Muscle of leg (tissue), 3 donors: ENCODE measurements at regions not wholly inside any gene's neighbourhood (a gene's known extent, or its start where the extent isn't known, plus 50 kb on each side); places are given as distances from the start of the nearest gene placed in this dataset.

Experiments used
- DNase-seq: peaks from one replicate; pipeline ENCODE4 v3.0.0; 2013
- H3K27ac ChIP-seq: one replicate; pipeline ENCODE4 v1.5.1; 2013; ENCODE audit warnings: mild to moderate bottlenecking, low read length, control low read depth
- H3K27me3 ChIP-seq: one replicate; pipeline ENCODE4 v1.6.1; 2013; ENCODE audit warnings: low read length; ENCODE audit not compliant: control insufficient read depth, insufficient read depth
- H3K36me3 ChIP-seq: one replicate; pipeline ENCODE4 v1.6.1; 2013; ENCODE audit warnings: low read length; ENCODE audit not compliant: control insufficient read depth, insufficient read depth
- H3K4me1 ChIP-seq: one replicate; pipeline ENCODE4 v1.6.1; 2013; ENCODE audit warnings: low read length; ENCODE audit not compliant: control insufficient read depth, insufficient read depth
- H3K4me3 ChIP-seq: one replicate; pipeline ENCODE4 v1.5.1; 2013; ENCODE audit warnings: low read length, control low read depth
- H3K9me3 ChIP-seq: replicated peaks from 2 replicates; pipeline ENCODE4 v1.6.1; 2013; ENCODE audit warnings: low read depth, low read length; ENCODE audit not compliant: control insufficient read depth
- WGBS: methylation state at CpG from one replicate; pipeline ENCODE4 v1.1.5; 2013; ENCODE audit warnings: missing lambda C conversion rate; ENCODE audit not compliant: insufficient coverage; 5-methylcytosine and 5-hydroxymethylcytosine counted together

- Histone ChIP-seq H3K4me3 (no peak overlapping the region), H3K9me3 (no peaks in the 10 kb centered on the region), H3K27ac (no peak overlapping the region), H3K36me3 (no peaks in the 10 kb centered on the region), H3K4me1 (peaks cover 15% of the 10 kb centered on the region), H3K27me3 (no peaks in the 10 kb centered on the region)
- no peak for DNase-seq
- WGBS = no CpG with 5 or more reads among the region's 1 CpG
Measured at GRCh38 chr5:68430279-68430678, 214.7 kb downstream of the PIK3R1 start.

GRCh38 chr5:68431186-68431585 lies 215.6 kb downstream of the PIK3R1 start:
- no CpG with 5 or more reads among the region's 1 CpG for WGBS
- Histone ChIP-seq H3K4me3 (no peak overlapping the region), H3K27ac (no peak overlapping the region), H3K36me3 (no peaks in the 10 kb centered on the region), H3K4me1 (peaks cover 17% of the 10 kb centered on the region), H3K27me3 (no peaks in the 10 kb centered on the region), H3K9me3 (no peaks in the 10 kb centered on the region)
- no peak for DNase-seq

- Histone ChIP-seq H3K36me3 (no peaks in the 10 kb centered on the region), H3K27ac (no peak overlapping the region), H3K4me3 (no peak overlapping the region), H3K4me1 (peaks cover 20% of the 10 kb centered on the region), H3K9me3 (no peaks in the 10 kb centered on the region), H3K27me3 (no peaks in the 10 kb centered on the region)
- DNase-seq = no peak
- 63% methylated on average over 1 of the region's 6 CpGs for WGBS
Measured at GRCh38 chr5:68431601-68432337, 216.2 kb downstream of the PIK3R1 start.

GRCh38 chr5:68432682-68433081 lies 217.1 kb downstream of the PIK3R1 start:
- no peak overlapping the region for H3K27ac ChIP-seq
- H3K4me1 ChIP-seq = peaks cover 23% of the 10 kb centered on the region

GRCh38 chr5:68433526-68433922 lies 218.0 kb downstream of the PIK3R1 start:
- Histone ChIP-seq H3K27me3 (no peaks in the 10 kb centered on the region), H3K9me3 (no peaks in the 10 kb centered on the region), H3K4me3 (no peak overlapping the region), H3K36me3 (no peaks in the 10 kb centered on the region), H3K27ac (peak overlapping the region; percentile 72), H3K4me1 (peaks cover 23% of the 10 kb centered on the region)
- DNase-seq = no peak
- 79% methylated on average over 3 of the region's 3 CpGs for WGBS

More at GRCh38 chr5:68432682-68433081, 217.1 kb downstream of the PIK3R1 start:
- WGBS = 78% methylated on average over 3 of the region's 7 CpGs
- Histone ChIP-seq H3K27me3 (no peaks in the 10 kb centered on the region), H3K4me3 (no peak overlapping the region), H3K36me3 (no peaks in the 10 kb centered on the region), H3K9me3 (no peaks in the 10 kb centered on the region)
- no peak for DNase-seq

GRCh38 chr5:68433923-68434879 lies 218.6 kb downstream of the PIK3R1 start:
- Histone ChIP-seq H3K27ac (peak overlapping the region; percentile 72), H3K4me3 (no peak overlapping the region), H3K27me3 (no peaks in the 10 kb centered on the region), H3K9me3 (no peaks in the 10 kb centered on the region), H3K4me1 (peaks cover 23% of the 10 kb centered on the region), H3K36me3 (no peaks in the 10 kb centered on the region)
- 41% methylated on average over 24 of the region's 27 CpGs for WGBS
- peak; percentile 82 for DNase-seq

- no peak overlapping the region for H3K27ac ChIP-seq
- no peaks in the 10 kb centered on the region for H3K27me3 ChIP-seq
- H3K4me3 ChIP-seq = no peak overlapping the region
- H3K4me1 ChIP-seq = peaks cover 23% of the 10 kb centered on the region
- no peak for DNase-seq
- no peaks in the 10 kb centered on the region for H3K9me3 ChIP-seq
- no peaks in the 10 kb centered on the region for H3K36me3 ChIP-seq
- WGBS = no CpG with 5 or more reads among the region's 1 CpG
Measured at GRCh38 chr5:68435611-68436010, 220.1 kb downstream of the PIK3R1 start.

- Histone ChIP-seq H3K9me3 (no peaks in the 10 kb centered on the region), H3K36me3 (no peaks in the 10 kb centered on the region), H3K27me3 (no peaks in the 10 kb centered on the region), H3K27ac (no peak overlapping the region), H3K4me3 (no peak overlapping the region), H3K4me1 (peaks cover 23% of the 10 kb centered on the region)
- WGBS = 87% methylated on average over 2 of the region's 3 CpGs
- DNase-seq = no peak
Measured at GRCh38 chr5:68436686-68437520, 221.3 kb downstream of the PIK3R1 start.

- peaks cover 17% of the 10 kb centered on the region for H3K4me1 ChIP-seq
- no peak overlapping the region for H3K4me3 ChIP-seq
- no CpG with 5 or more reads among the region's 1 CpG for WGBS
- DNase-seq = no peak
- no peaks in the 10 kb centered on the region for H3K36me3 ChIP-seq
- no peaks in the 10 kb centered on the region for H3K27me3 ChIP-seq
- H3K9me3 ChIP-seq = no peaks in the 10 kb centered on the region
- H3K27ac ChIP-seq = no peak overlapping the region
Measured at GRCh38 chr5:68438876-68439275, 223.3 kb downstream of the PIK3R1 start.
